Stomach (tissue), 8 donors: ENCODE measurements at regions not wholly inside any gene's neighbourhood (a gene's known extent, or its start where the extent isn't known, plus 50 kb on each side); places are given as distances from the start of the nearest gene placed in this dataset.
"Not testable (repeated sequence)": the region's sequence is repeated elsewhere in the genome, so short reads cannot be mapped to it uniquely, and the experiment has no call there.

Experiments
- DNase-seq, 2 donors: peaks; one replicate each; pipeline versions ENCODE4 v3.0.0 to v3.0.0-alpha.2; 2013 to 2019
- H3K27ac ChIP-seq, 5 donors: fragments of 200-600 bp in 4 of 5; sonication (generic) in 4 of 5; one replicate each; pipeline ENCODE4 v1.5.1; 2013 to 2019; ENCODE audit warnings: mild to moderate bottlenecking in 1 of 5, moderate library complexity in 1 of 5
- H3K27me3 ChIP-seq, 3 donors: fragments of 200-600 bp; sonication (generic); one replicate each; pipeline ENCODE4 v1.5.1; 2017 to 2019; ENCODE audit warnings: mixed run types in 1 of 3
- H3K36me3 ChIP-seq, 4 donors: fragments of 200-600 bp; sonication (generic); 1 replicate in 3 of 4; 2 replicates in 1 of 4; pipeline ENCODE4 v1.5.1; 2016 to 2019
- H3K4me1 ChIP-seq, 4 donors: fragments of 200-600 bp; sonication (generic); one replicate each; pipeline ENCODE4 v1.5.1; 2016 to 2019
- H3K4me3 ChIP-seq, 4 donors: fragments of 200-600 bp; sonication (generic) in 3 of 4; one replicate each; pipeline ENCODE4 v1.5.1; 2016 to 2019; ENCODE audit warnings: mild to moderate bottlenecking in 1 of 4
- H3K9me3 ChIP-seq, 4 donors: fragments of 200-600 bp; sonication (generic); one replicate each; pipeline ENCODE4 v1.5.1; 2016 to 2019
- EP300 ChIP-seq: sonication (generic); formaldehyde crosslinking; IDR thresholded peaks from one replicate; pipeline ENCODE4 v1.6.1; 2017; ENCODE audit warnings: antibody characterized with exemption
- POLR2A ChIP-seq, 4 donors: fragments of 450-650 bp; IDR thresholded peaks; one replicate each; pipeline ENCODE4 v1.6.1; 2016; ENCODE audit warnings: antibody characterized with exemption in 4 of 4, control low read depth in 2 of 4, mild to moderate bottlenecking in 1 of 4, moderate library complexity in 1 of 4
- POLR2AphosphoS5 ChIP-seq, 3 donors: sonication (generic); formaldehyde crosslinking; IDR thresholded peaks; one replicate each; pipeline ENCODE4 v1.6.1; 2016; ENCODE audit warnings: antibody characterized with exemption in 3 of 3
- WGBS, 5 donors: extraction: QIAGEN DNeasy Blood & Tissue Kit in 3 of 5; methylation state at CpG; one replicate each; pipeline versions ENCODE4 v1.1.5 to v1.1.7; 2013 to 2018; 5-methylcytosine and 5-hydroxymethylcytosine counted together
- intact Hi-C: fragments of 100-400 bp; cut with DNase I; formaldehyde crosslinking; loops from one replicate; pipeline ENCODE4 v1.15.1; 2023; ENCODE audit warnings: low total_unique reads
- TF ChIP-seq, protein P1 (sequence below), 7 experiments: fragments of 450-650 bp in 4 of 7; fragments of 200-600 bp in 3 of 7; sonication (generic) in 3 of 7; IDR thresholded peaks; one replicate each; pipeline ENCODE4 v1.5.1; 2016 to 2019; ENCODE audit warnings: antibody characterized with exemption in 7 of 7, control low read depth in 2 of 7, mild to moderate bottlenecking in 1 of 7
- donor health status: healthy with polysubstance abuse.
- donor health status: Bipolar disorder and iron deficiency.
- donor health status: healthy.

DNA sequence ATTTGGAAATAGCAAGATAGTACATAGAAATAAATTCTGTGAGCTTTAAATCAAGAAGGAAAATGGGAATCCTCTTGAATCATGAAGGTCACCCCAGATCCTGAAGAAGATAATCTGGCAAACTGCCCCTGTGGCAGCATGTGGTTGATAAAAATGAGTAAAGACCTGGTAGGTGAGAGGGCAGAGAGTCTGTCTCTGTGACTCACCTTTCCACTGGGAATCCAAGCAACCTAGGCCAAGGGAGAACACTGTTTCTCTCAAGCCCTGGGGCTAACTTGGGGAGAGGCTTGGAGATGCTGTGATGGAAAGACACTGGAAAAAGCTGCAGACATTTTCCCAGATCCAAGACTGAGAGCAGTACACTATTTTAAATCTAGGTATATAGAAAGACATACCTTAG lies 185.8 kb upstream of the CNTNAP5 start:
- Histone ChIP-seq H3K27ac (no peak overlapping the region), H3K4me3 (no peak overlapping the region), H3K9me3 (peaks cover 4 to 37% (median 26%) of the 10 kb centered on the region in 4 donors), H3K4me1 (no peaks in the 10 kb centered on the region), H3K36me3 (no peaks in the 10 kb centered on the region), H3K27me3 (no peaks in the 10 kb centered on the region)
- intact Hi-C loops = no loop called here
- no peak for TF ChIP-seq EP300
- no peak for TF ChIP-seq POLR2AphosphoS5 (IDR thresholded peaks at IDR 0.05)
- no peak for TF ChIP-seq POLR2A (IDR thresholded peaks at IDR 0.05)
- no peak for DNase-seq

DNA sequence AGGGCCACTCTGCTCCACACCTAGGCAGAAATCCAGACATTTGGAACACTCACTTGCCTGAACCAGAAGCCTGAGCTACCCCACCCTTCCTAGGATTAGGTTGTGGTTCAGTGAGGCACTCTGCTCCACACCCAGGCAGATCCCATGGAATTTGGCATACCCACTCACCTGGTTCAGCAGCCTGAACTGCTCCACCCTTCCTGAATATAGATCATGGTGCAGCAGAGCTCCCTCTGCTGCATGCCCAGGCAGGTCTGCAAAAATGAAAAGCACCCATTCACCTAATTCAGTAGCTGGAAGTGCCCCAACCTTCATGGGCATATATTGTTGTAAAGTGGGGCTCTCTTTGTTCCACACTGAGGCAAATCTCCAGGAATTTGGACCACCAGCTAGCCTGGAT lies 185.1 kb upstream of the CNTNAP5 start:
- no peaks in the 10 kb centered on the region for H3K4me1 ChIP-seq
- intact Hi-C loops = no loop called here
- no peak for TF ChIP-seq POLR2A (IDR thresholded peaks at IDR 0.05)
- TF ChIP-seq, protein P1, sequence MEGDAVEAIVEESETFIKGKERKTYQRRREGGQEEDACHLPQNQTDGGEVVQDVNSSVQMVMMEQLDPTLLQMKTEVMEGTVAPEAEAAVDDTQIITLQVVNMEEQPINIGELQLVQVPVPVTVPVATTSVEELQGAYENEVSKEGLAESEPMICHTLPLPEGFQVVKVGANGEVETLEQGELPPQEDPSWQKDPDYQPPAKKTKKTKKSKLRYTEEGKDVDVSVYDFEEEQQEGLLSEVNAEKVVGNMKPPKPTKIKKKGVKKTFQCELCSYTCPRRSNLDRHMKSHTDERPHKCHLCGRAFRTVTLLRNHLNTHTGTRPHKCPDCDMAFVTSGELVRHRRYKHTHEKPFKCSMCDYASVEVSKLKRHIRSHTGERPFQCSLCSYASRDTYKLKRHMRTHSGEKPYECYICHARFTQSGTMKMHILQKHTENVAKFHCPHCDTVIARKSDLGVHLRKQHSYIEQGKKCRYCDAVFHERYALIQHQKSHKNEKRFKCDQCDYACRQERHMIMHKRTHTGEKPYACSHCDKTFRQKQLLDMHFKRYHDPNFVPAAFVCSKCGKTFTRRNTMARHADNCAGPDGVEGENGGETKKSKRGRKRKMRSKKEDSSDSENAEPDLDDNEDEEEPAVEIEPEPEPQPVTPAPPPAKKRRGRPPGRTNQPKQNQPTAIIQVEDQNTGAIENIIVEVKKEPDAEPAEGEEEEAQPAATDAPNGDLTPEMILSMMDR (IDR thresholded peaks at IDR 0.05) = no peak
- no peak overlapping the region for H3K27ac ChIP-seq
- H3K36me3 ChIP-seq = no peaks in the 10 kb centered on the region
- H3K4me3 ChIP-seq = no peak overlapping the region
- H3K27me3 ChIP-seq = no peaks in the 10 kb centered on the region
- H3K9me3 ChIP-seq = peaks cover 4 to 37% (median 26%) of the 10 kb centered on the region in 4 donors
- no peak for DNase-seq

- no peak for TF ChIP-seq POLR2AphosphoS5 (IDR thresholded peaks at IDR 0.05)
- no peak for TF ChIP-seq POLR2A (IDR thresholded peaks at IDR 0.05)
- no peak for TF ChIP-seq EP300
- TF ChIP-seq, protein P1 (IDR thresholded peaks at IDR 0.05) = no peak
- DNase-seq = no peak
- Histone ChIP-seq H3K27me3 (no peaks in the 10 kb centered on the region), H3K4me3 (no peak overlapping the region), H3K27ac (no peak overlapping the region), H3K4me1 (no peaks in the 10 kb centered on the region), H3K36me3 (no peaks in the 10 kb centered on the region), H3K9me3 (peaks cover 4 to 37% (median 23%) of the 10 kb centered on the region in 4 donors)
- 87 to 97% (median 88%) methylated on average over 3 of the region's 3 CpGs for WGBS, 5 donors
- intact Hi-C loops = no loop called here
Measured at GRCh38 chr2:123840574-123840973, 184.5 kb upstream of the CNTNAP5 start.

DNA sequence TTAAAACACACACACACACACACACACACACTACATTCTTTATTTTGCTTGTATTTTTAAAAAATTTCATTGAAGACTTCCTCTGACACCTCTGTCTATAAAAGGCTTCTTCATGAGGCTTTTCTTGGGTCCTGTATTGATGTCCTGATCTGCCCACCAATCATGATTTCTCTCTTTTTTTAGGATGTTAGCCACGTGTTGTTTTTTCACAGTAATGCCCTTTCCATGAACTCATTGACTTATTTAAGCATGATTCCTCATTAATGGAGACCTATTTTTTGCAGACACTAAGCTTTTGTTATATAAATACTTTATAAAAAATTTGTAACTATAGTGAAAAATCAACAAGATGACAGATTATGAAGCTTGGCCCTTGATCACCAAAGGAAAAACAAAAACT lies 173.8 kb upstream of the CNTNAP5 start:
- WGBS, 5 donors = 16 to 39% (median 33%) methylated on average over 1 of the region's 1 CpG
- peaks cover 0 to 30% (median 16%) of the 10 kb centered on the region in 4 donors for H3K9me3 ChIP-seq
- H3K27ac ChIP-seq = no peak overlapping the region
- intact Hi-C loops = no loop called here
- no peak overlapping the region for H3K4me3 ChIP-seq
- H3K36me3 ChIP-seq = no peaks in the 10 kb centered on the region
- no peak for TF ChIP-seq EP300
- TF ChIP-seq POLR2AphosphoS5 (IDR thresholded peaks at IDR 0.05) = no peak
- TF ChIP-seq, protein P1 (IDR thresholded peaks at IDR 0.05) = no peak
- TF ChIP-seq POLR2A (IDR thresholded peaks at IDR 0.05) = no peak
- H3K27me3 ChIP-seq = no peaks in the 10 kb centered on the region
- DNase-seq = no peak
- H3K4me1 ChIP-seq = no peaks in the 10 kb centered on the region

DNA sequence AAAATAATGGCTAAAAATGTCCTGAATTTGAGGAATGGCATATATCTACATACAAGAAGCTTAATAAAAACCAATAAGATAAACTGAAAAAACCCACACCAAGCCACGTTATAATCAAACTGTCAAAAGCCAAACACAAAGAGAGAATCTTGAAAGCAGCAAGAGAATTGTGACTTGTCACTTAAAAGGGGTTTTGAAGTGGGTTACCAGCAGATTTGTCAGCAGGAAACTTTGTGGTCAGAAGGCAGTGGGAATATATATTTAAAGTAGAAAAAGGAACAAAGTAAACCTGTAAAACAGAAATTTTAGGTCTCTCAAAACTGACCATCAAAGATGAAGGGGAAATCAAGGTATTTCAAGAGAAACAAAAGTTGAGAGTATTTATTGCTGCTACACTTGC lies 171.9 kb upstream of the CNTNAP5 start:
- intact Hi-C loops = no loop called here
- no peak for DNase-seq
- Histone ChIP-seq H3K27ac (no peak overlapping the region), H3K27me3 (no peaks in the 10 kb centered on the region), H3K4me3 (no peak overlapping the region), H3K36me3 (no peaks in the 10 kb centered on the region), H3K4me1 (no peaks in the 10 kb centered on the region), H3K9me3 (peaks cover 0 to 48% (median 28%) of the 10 kb centered on the region in 4 donors)
- 20 to 50% (median 35%) methylated on average over 1 of the region's 1 CpG for WGBS, 5 donors
- TF ChIP-seq POLR2A (IDR thresholded peaks at IDR 0.05) (no peak), POLR2AphosphoS5 (IDR thresholded peaks at IDR 0.05) (no peak), EP300 (no peak)
- TF ChIP-seq, protein P1 (IDR thresholded peaks at IDR 0.05) = no peak

GRCh38 chr2:123859031-123859430 lies 166.1 kb upstream of the CNTNAP5 start:
- H3K4me3 ChIP-seq, intact Hi-C loops, H3K27ac ChIP-seq: not testable (repeated sequence)

More at GRCh38 chr2:123859031-123859430, 166.1 kb upstream of the CNTNAP5 start:
- H3K36me3 ChIP-seq, DNase-seq, H3K27me3 ChIP-seq, H3K4me1 ChIP-seq: not testable (repeated sequence)
- peaks cover 0 to 59% (median 29%) of the 10 kb centered on the region in 4 donors for H3K9me3 ChIP-seq
